Stimulated activated naive CD8-positive, alpha-beta T cell treated with anti-CD3 and anti-CD28 coated beads, Interleukin-15, amount 100 ng/mL, for 72 hours (primary cell): ENCODE measurements at regions not wholly inside any gene's neighbourhood (a gene's known extent, or its start where the extent isn't known, plus 50 kb on each side); places are given as distances from the start of the nearest gene placed in this dataset.
"Not testable (repeated sequence)": the region's sequence is repeated elsewhere in the genome, so short reads cannot be mapped to it uniquely, and the experiment has no call there.

Source experiments
- ATAC-seq: fragments of 150-1000 bp; cut with Tn5 transposase; 2 replicates; pipeline ENCODE4 v1.10.0; 2021; ENCODE audit warnings: mild to moderate bottlenecking, moderate library complexity
- DNase-seq, 2 donors: peaks; one replicate each; pipeline ENCODE4 v3.0.0; 2021 to 2022
- H3K27ac Mint-ChIP-seq, 2 donors: one replicate each; pipeline ENCODE4 v1.8.0; 2022; ENCODE audit warnings: mild to moderate bottlenecking in 2 of 2, mixed read lengths in 2 of 2, moderate library complexity in 2 of 2
- H3K27me3 Mint-ChIP-seq: one replicate; pipeline ENCODE4 v1.8.0; 2022; ENCODE audit warnings: mixed read lengths
- H3K4me1 Mint-ChIP-seq: one replicate; pipeline ENCODE4 v1.8.0; 2022; ENCODE audit warnings: mild to moderate bottlenecking, mixed read lengths
- H3K4me3 Mint-ChIP-seq, 2 donors: one replicate each; pipeline ENCODE4 v1.8.0; 2022; ENCODE audit warnings: mild to moderate bottlenecking in 2 of 2, mixed read lengths in 2 of 2, moderate library complexity in 1 of 2
- H3K9me3 Mint-ChIP-seq, 2 donors: one replicate each; pipeline ENCODE4 v1.8.0; 2022; ENCODE audit warnings: mixed read lengths in 2 of 2

- no peak overlapping the region for H3K4me3 Mint-ChIP-seq
- DNase-seq (no peak), ATAC-seq (no peak)
- H3K4me1 Mint-ChIP-seq, result peaks cover 20% of the 10 kb centered on the region
- peak overlapping the region in 1 of 2 donors; percentile 16 for H3K27ac Mint-ChIP-seq
- H3K27me3 Mint-ChIP-seq, result no peaks in the 10 kb centered on the region
- no peaks in the 10 kb centered on the region for H3K9me3 Mint-ChIP-seq
Measured at GRCh38 chr12:116442946-116443345, 116.2 kb upstream of the MAP1LC3B2 start.

- Mint-ChIP-seq H3K27me3 (no peaks in the 10 kb centered on the region), H3K4me3 (no peak overlapping the region), H3K9me3 (no peaks in the 10 kb centered on the region), H3K4me1 (peaks cover 20% of the 10 kb centered on the region), H3K27ac (peak overlapping the region in 1 of 2 donors; percentile 9)
- peak; percentile 5 to 23 for DNase-seq
- ATAC-seq, result peak; percentile 69
Measured at GRCh38 chr12:116443821-116444589, 115.2 kb upstream of the MAP1LC3B2 start.

- H3K4me3 Mint-ChIP-seq, result no peak overlapping the region
Measured at GRCh38 chr12:116444590-116444943, 114.6 kb upstream of the MAP1LC3B2 start.

GRCh38 chr12:116448165-116448739 is 110.9 kb upstream of the MAP1LC3B2 start:
- Mint-ChIP-seq H3K4me3 (no peak overlapping the region), H3K4me1 (peaks cover 15% of the 10 kb centered on the region), H3K27ac (peak overlapping the region in 1 of 2 donors; percentile 65), H3K27me3 (no peaks in the 10 kb centered on the region), H3K9me3 (no peaks in the 10 kb centered on the region)
- no peak for DNase-seq
- ATAC-seq, result no peak

More at GRCh38 chr12:116444590-116444943, 114.6 kb upstream of the MAP1LC3B2 start:
- Mint-ChIP-seq H3K27me3 (no peaks in the 10 kb centered on the region), H3K9me3 (no peaks in the 10 kb centered on the region), H3K27ac (no peak overlapping the region), H3K4me1 (peaks cover 20% of the 10 kb centered on the region)
- DNase-seq, result no peak
- no peak for ATAC-seq

GRCh38 chr12:116450406-116450910 is 108.7 kb upstream of the MAP1LC3B2 start:
- Mint-ChIP-seq H3K9me3 (no peaks in the 10 kb centered on the region), H3K27ac (no peak overlapping the region), H3K4me1 (no peaks in the 10 kb centered on the region), H3K27me3 (no peaks in the 10 kb centered on the region), H3K4me3 (no peak overlapping the region)
- no peak for DNase-seq
- ATAC-seq, result no peak

- DNase-seq, H3K27ac Mint-ChIP-seq, H3K9me3 Mint-ChIP-seq, ATAC-seq, H3K27me3 Mint-ChIP-seq, H3K4me3 Mint-ChIP-seq, H3K4me1 Mint-ChIP-seq: not testable (repeated sequence)
Measured at GRCh38 chr12:116452975-116453374, 106.2 kb upstream of the MAP1LC3B2 start.

GRCh38 chr12:116453631-116454030 is 105.5 kb upstream of the MAP1LC3B2 start:
- H3K27ac Mint-ChIP-seq, result no peak overlapping the region
- no peak overlapping the region for H3K4me3 Mint-ChIP-seq
- ATAC-seq (no peak), DNase-seq (no peak)
- H3K27me3 Mint-ChIP-seq, result no peaks in the 10 kb centered on the region
- no peaks in the 10 kb centered on the region for H3K9me3 Mint-ChIP-seq
- no peaks in the 10 kb centered on the region for H3K4me1 Mint-ChIP-seq

- Mint-ChIP-seq H3K4me1 (no peaks in the 10 kb centered on the region), H3K9me3 (no peaks in the 10 kb centered on the region), H3K4me3 (no peak overlapping the region), H3K27ac (no peak overlapping the region), H3K27me3 (no peaks in the 10 kb centered on the region)
- DNase-seq (no peak), ATAC-seq (no peak)
Measured at GRCh38 chr12:116454076-116454475, 105.1 kb upstream of the MAP1LC3B2 start.

- ATAC-seq (no peak), DNase-seq (no peak)
- H3K9me3 Mint-ChIP-seq, result no peaks in the 10 kb centered on the region
- no peak overlapping the region for H3K4me3 Mint-ChIP-seq
- no peaks in the 10 kb centered on the region for H3K4me1 Mint-ChIP-seq
- no peaks in the 10 kb centered on the region for H3K27me3 Mint-ChIP-seq
- no peak overlapping the region for H3K27ac Mint-ChIP-seq
Measured at GRCh38 chr12:116454950-116455447, 104.2 kb upstream of the MAP1LC3B2 start.

GRCh38 chr12:116455540-116456329 is 103.4 kb upstream of the MAP1LC3B2 start:
- no peaks in the 10 kb centered on the region for H3K9me3 Mint-ChIP-seq
- no peak overlapping the region for H3K27ac Mint-ChIP-seq
- no peak for DNase-seq
- no peaks in the 10 kb centered on the region for H3K4me1 Mint-ChIP-seq
- no peak for ATAC-seq
- H3K4me3 Mint-ChIP-seq, result no peak overlapping the region
- H3K27me3 Mint-ChIP-seq, result no peaks in the 10 kb centered on the region

GRCh38 chr12:116456330-116457082 is 102.7 kb upstream of the MAP1LC3B2 start:
- Mint-ChIP-seq H3K4me3 (no peak overlapping the region), H3K27me3 (no peaks in the 10 kb centered on the region), H3K27ac (no peak overlapping the region), H3K4me1 (no peaks in the 10 kb centered on the region), H3K9me3 (no peaks in the 10 kb centered on the region)
- DNase-seq (no peak), ATAC-seq (no peak)

- H3K27ac Mint-ChIP-seq, result no peak overlapping the region
- H3K4me3 Mint-ChIP-seq, result no peak overlapping the region
- DNase-seq (no peak), ATAC-seq (no peak)
- H3K4me1 Mint-ChIP-seq, result no peaks in the 10 kb centered on the region
- no peaks in the 10 kb centered on the region for H3K27me3 Mint-ChIP-seq
- H3K9me3 Mint-ChIP-seq, result no peaks in the 10 kb centered on the region
Measured at GRCh38 chr12:116458492-116458891, 100.7 kb upstream of the MAP1LC3B2 start.

- Mint-ChIP-seq H3K4me3 (no peak overlapping the region), H3K27ac (no peak overlapping the region), H3K9me3 (no peaks in the 10 kb centered on the region), H3K4me1 (no peaks in the 10 kb centered on the region), H3K27me3 (no peaks in the 10 kb centered on the region)
- DNase-seq (no peak), ATAC-seq (no peak)
Measured at GRCh38 chr12:116459011-116459875, 99.9 kb upstream of the MAP1LC3B2 start.

- Mint-ChIP-seq H3K4me1 (no peaks in the 10 kb centered on the region), H3K4me3 (no peak overlapping the region), H3K27ac (peak overlapping the region in 1 of 2 donors; percentile 42), H3K9me3 (no peaks in the 10 kb centered on the region), H3K27me3 (no peaks in the 10 kb centered on the region)
- DNase-seq (no peak), ATAC-seq (no peak)
Measured at GRCh38 chr12:116459916-116460663, 99.1 kb upstream of the MAP1LC3B2 start.
